IPS DF 6.9 (cell line): ENCODE measurements at regions not wholly inside any gene's neighbourhood (a gene's known extent, or its start where the extent isn't known, plus 50 kb on each side); places are given as distances from the start of the nearest gene placed in this dataset.

Source experiments
- DNase-seq: peaks from one replicate; pipeline ENCODE4 v3.0.0-alpha.2; 2013; ENCODE audit warnings: low read depth, low spot score
- H3K27ac ChIP-seq: one replicate; pipeline ENCODE4 v1.5.1; 2013; ENCODE audit warnings: low read length, control low read depth
- H3K27me3 ChIP-seq: 2 replicates; pipeline ENCODE4 v1.6.1; 2013; ENCODE audit warnings: mild to moderate bottlenecking, low read length; ENCODE audit not compliant: control insufficient read depth, insufficient read depth
- H3K36me3 ChIP-seq: 2 replicates; pipeline ENCODE4 v1.6.1; 2013; ENCODE audit warnings: low read length; ENCODE audit not compliant: control insufficient read depth, insufficient read depth
- H3K4me1 ChIP-seq: 2 replicates; pipeline ENCODE4 v1.6.1; 2013; ENCODE audit warnings: low read length; ENCODE audit not compliant: control insufficient read depth, insufficient read depth
- H3K4me3 ChIP-seq: 2 replicates; pipeline ENCODE4 v1.5.1; 2013; ENCODE audit warnings: mild to moderate bottlenecking, low read length
- H3K9me3 ChIP-seq: 2 replicates; pipeline ENCODE4 v1.6.1; 2013; ENCODE audit warnings: low read length, inconsistent platforms; ENCODE audit not compliant: control insufficient read depth, insufficient read depth
- WGBS: extraction: QIAGEN DNeasy Blood & Tissue Kit; methylation state at CpG from one replicate; pipeline ENCODE4 v1.1.7; 2013; ENCODE audit warnings: mixed read lengths, missing lambda C conversion rate; ENCODE audit not compliant: insufficient read length, insufficient coverage; 5-methylcytosine and 5-hydroxymethylcytosine counted together

GRCh38 chr14:50018933-50019210 is 97.5 kb downstream of the VCPKMT start:
- Histone ChIP-seq H3K27ac (no peak overlapping the region), H3K4me1 (no peaks in the 10 kb centered on the region)

GRCh38 chr14:50020184-50020583 is 96.2 kb downstream of the VCPKMT start:
- Histone ChIP-seq H3K27me3 (no peaks in the 10 kb centered on the region), H3K4me3 (no peak overlapping the region), H3K36me3 (no peaks in the 10 kb centered on the region), H3K4me1 (no peaks in the 10 kb centered on the region), H3K27ac (no peak overlapping the region), H3K9me3 (no peaks in the 10 kb centered on the region; the same call in 1 of the 2 replicates)
- DNase-seq: no peak

More at GRCh38 chr14:50018933-50019210, 97.5 kb downstream of the VCPKMT start:
- no peak overlapping the region for H3K4me3 ChIP-seq
- no peaks in the 10 kb centered on the region for H3K27me3 ChIP-seq
- H3K36me3 ChIP-seq: no peaks in the 10 kb centered on the region
- no peak for DNase-seq
- no peaks in the 10 kb centered on the region; the same call in 1 of the 2 replicates for H3K9me3 ChIP-seq
- no CpG with 5 or more reads among the region's 2 CpGs for WGBS

- Histone ChIP-seq H3K4me1 (no peaks in the 10 kb centered on the region), H3K27ac (no peak overlapping the region), H3K27me3 (no peaks in the 10 kb centered on the region), H3K9me3 (peaks cover 2% of the 10 kb centered on the region), H3K4me3 (no peak overlapping the region), H3K36me3 (no peaks in the 10 kb centered on the region)
- no peak for DNase-seq
Measured at GRCh38 chr14:50020799-50021198, 95.6 kb downstream of the VCPKMT start.

- Histone ChIP-seq H3K9me3 (peaks cover 2% of the 10 kb centered on the region), H3K4me3 (no peak overlapping the region), H3K27me3 (no peaks in the 10 kb centered on the region), H3K4me1 (no peaks in the 10 kb centered on the region), H3K36me3 (no peaks in the 10 kb centered on the region), H3K27ac (no peak overlapping the region)
- no CpG with 5 or more reads among the region's 5 CpGs for WGBS
- no peak for DNase-seq
Measured at GRCh38 chr14:50021261-50022031, 94.9 kb downstream of the VCPKMT start.

- H3K36me3 ChIP-seq: no peaks in the 10 kb centered on the region
- H3K27ac ChIP-seq: no peak overlapping the region
- DNase-seq: no peak
- peaks cover 2% of the 10 kb centered on the region for H3K9me3 ChIP-seq
- no peaks in the 10 kb centered on the region for H3K4me1 ChIP-seq
- H3K4me3 ChIP-seq: no peak overlapping the region
- H3K27me3 ChIP-seq: no peaks in the 10 kb centered on the region
- WGBS: no CpG with 5 or more reads among the region's 3 CpGs
Measured at GRCh38 chr14:50022661-50023060, 93.7 kb downstream of the VCPKMT start.

GRCh38 chr14:50023671-50024490 is 92.5 kb downstream of the VCPKMT start:
- Histone ChIP-seq H3K4me3 (no peak overlapping the region), H3K27ac (no peak overlapping the region), H3K4me1 (no peaks in the 10 kb centered on the region), H3K27me3 (no peaks in the 10 kb centered on the region), H3K36me3 (no peaks in the 10 kb centered on the region), H3K9me3 (peaks cover 2% of the 10 kb centered on the region)
- no CpG with 5 or more reads among the region's 8 CpGs for WGBS
- no peak for DNase-seq

GRCh38 chr14:50025073-50025472 is 91.3 kb downstream of the VCPKMT start:
- Histone ChIP-seq H3K27me3 (no peaks in the 10 kb centered on the region), H3K4me3 (no peak overlapping the region), H3K27ac (no peak overlapping the region), H3K9me3 (peaks cover 2% of the 10 kb centered on the region), H3K4me1 (no peaks in the 10 kb centered on the region), H3K36me3 (no peaks in the 10 kb centered on the region)
- WGBS: no CpG with 5 or more reads among the region's 3 CpGs
- DNase-seq: no peak

GRCh38 chr14:50025776-50026175 is 90.6 kb downstream of the VCPKMT start:
- Histone ChIP-seq H3K4me3 (no peak overlapping the region), H3K4me1 (no peaks in the 10 kb centered on the region), H3K36me3 (no peaks in the 10 kb centered on the region), H3K27ac (no peak overlapping the region), H3K27me3 (no peaks in the 10 kb centered on the region), H3K9me3 (peaks cover 2% of the 10 kb centered on the region; the same call in 1 of the 2 replicates)
- no CpG with 5 or more reads among the region's 2 CpGs for WGBS
- no peak for DNase-seq

- H3K4me1 ChIP-seq: no peaks in the 10 kb centered on the region
- no peak for DNase-seq
- no CpG with 5 or more reads among the region's 3 CpGs for WGBS
- H3K27ac ChIP-seq: no peak overlapping the region
- no peak overlapping the region for H3K4me3 ChIP-seq
- H3K9me3 ChIP-seq: peaks cover 2% of the 10 kb centered on the region; the same call in 1 of the 2 replicates
- no peaks in the 10 kb centered on the region for H3K27me3 ChIP-seq
- no peaks in the 10 kb centered on the region for H3K36me3 ChIP-seq
Measured at GRCh38 chr14:50026396-50026795, 90.0 kb downstream of the VCPKMT start.

- Histone ChIP-seq H3K27me3 (no peaks in the 10 kb centered on the region), H3K27ac (no peak overlapping the region), H3K4me3 (no peak overlapping the region), H3K9me3 (peaks cover 2% of the 10 kb centered on the region; the same call in 1 of the 2 replicates), H3K36me3 (no peaks in the 10 kb centered on the region), H3K4me1 (no peaks in the 10 kb centered on the region)
- DNase-seq: no peak
- WGBS: no CpG with 5 or more reads among the region's 4 CpGs
Measured at GRCh38 chr14:50027816-50028215, 88.6 kb downstream of the VCPKMT start.
